ENCODE measurements at regions not wholly inside any gene's neighbourhood (a gene's known extent, or its start where the extent isn't known, plus 50 kb on each side); places are given as distances from the start of the nearest gene placed in this dataset.

- no peak for DNase-seq (ENCODE audit: low spot score)
- no peak for FAIRE-seq
These were observed 77.2 kb downstream of the RFLNA start for GRCh38 chr12:124371970-124372555.

GRCh38 chr12:124371366-124371765, 76.5 kb downstream of the RFLNA start:
- FAIRE-seq (no peak), DNase-seq (ENCODE audit: low spot score) (no peak)

DNA sequence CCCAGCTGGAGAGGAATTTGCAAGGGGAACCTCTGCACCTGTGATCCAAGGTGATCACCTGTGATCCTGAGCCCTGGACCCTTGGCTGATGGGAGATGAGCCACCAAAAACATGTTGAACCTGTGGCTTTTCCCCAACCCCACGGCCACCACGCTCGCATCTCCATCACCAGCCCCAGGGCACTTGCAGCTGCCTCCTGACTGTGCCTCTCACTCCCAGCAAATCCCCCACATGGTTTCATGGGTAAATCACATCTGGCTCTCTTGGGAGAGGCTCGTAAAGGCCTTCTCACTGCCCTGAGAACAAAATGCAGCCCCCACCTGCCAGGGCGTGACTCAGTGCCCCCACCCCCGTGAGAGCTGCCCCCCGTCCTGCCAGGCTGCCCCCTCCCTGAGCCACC, 76.0 kb downstream of the RFLNA start:
- no peak for FAIRE-seq

GRCh38 chr12:124370384-124370783, 75.5 kb downstream of the RFLNA start:
- no peak for DNase-seq (ENCODE audit: low spot score)
- no peak for FAIRE-seq

More for the DNA sequence above, 76.0 kb downstream of the RFLNA start:
- DNase-seq (ENCODE audit: low spot score) = no peak

DNA sequence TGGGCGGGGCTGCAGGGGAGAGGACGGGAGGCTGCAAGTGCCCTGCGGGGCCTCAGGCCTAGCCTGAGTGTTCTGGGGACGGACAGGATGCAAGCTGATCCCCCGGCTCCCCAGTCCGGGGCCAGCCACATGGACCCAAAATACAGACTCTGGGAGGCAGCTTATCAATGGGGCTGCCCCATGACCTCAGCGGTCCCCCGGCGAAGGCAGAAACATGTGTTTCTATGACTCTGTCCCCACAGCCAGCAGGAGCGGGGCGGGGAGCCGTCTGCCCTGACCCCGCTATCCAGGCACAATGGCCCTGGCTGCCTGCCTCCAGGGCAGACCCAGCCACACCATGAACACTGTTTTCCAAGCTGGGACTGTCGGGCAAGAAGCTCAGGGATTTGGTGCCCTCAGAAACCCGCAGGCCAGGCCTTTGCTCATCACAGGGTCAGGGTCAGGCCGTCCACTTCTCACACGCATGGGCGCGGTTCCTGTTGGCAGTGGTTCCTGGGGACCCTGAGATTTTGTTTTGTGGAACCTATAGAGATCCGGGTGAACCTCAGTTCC, 75.0 kb downstream of the RFLNA start:
- no peak for FAIRE-seq

DNA sequence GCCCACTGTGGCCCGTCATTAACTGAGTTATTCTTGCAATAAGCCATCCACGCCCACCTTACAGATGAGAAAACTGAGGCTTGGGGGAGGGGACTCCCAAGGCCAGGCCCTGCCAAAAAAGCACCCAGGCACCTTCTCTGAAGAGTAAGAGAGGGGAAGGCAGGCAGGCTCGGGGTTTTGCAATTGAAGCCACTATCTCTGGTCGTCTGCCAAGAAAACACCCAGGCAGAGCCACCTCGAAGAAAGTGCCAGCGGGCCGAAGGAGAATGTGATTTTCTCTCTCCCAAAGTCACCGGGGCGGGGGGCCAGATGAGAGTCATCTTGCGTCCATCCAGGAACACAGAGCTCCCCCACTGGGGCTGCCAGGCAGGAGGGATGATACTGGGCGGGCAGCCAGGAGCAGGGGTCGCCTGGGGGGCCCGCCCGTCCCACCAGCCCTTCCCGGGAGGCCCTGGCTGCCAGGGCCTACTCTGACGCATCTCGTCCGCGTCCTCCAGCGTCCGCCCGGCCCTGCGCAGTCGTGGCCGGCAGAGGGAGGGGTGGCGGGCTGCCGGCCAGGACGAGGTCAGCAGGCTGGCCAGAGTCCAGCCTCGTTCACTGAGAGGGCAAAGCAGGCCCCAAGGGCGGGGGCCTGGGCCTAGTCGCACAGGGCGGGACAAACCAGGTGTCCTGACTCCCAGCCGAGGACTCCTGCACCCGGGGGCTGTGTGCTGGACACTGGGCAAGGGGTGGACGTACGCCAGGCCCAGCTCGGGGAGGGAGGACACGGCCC, 74.3 kb downstream of the RFLNA start:
- peak; percentile 82 for DNase-seq (ENCODE audit: low spot score)
- FAIRE-seq = peak; percentile 71

More for the DNA sequence above, 75.0 kb downstream of the RFLNA start:
- no peak for DNase-seq (ENCODE audit: low spot score)

DNA sequence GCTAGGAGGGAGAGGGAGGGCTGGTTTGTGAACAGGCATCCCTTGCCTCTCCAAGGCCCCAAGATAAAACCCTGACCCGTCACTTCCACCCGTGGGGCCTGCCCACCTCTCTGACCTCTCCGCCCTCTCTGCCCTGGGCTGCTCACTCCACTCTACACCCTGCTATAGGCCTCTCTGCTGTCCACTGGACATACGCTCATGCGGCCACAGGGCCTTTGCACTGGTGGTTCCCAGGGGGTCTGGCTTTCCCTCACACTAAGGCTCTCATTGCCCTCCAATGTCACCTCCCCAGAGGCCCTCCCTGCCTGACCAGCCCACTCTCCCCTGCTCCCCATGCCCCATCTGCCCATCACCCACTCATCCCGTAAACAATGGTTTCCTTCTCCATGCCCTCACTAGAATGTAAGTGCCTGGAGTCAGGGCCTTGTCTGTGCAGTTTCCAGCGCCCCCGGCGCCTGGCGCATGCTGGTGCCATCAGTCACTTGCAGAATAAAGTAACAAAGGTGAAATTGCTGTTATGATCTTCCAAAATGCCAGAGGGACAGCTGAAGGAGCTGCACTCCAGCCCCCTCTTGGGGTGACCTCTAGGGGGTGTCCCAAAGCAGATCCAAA, 73.6 kb downstream of the RFLNA start:
- no peak for FAIRE-seq
- no peak for DNase-seq (ENCODE audit: low spot score)

- DNase-seq (ENCODE audit: low spot score) (no peak), FAIRE-seq (no peak)
These were observed 71.0 kb downstream of the RFLNA start for GRCh38 chr12:124365726-124366430.

All from RCC 7860 (cell line).